ENCODE measurements at regions not wholly inside any gene's neighbourhood (a gene's known extent, or its start where the extent isn't known, plus 50 kb on each side); places are given as distances from the start of the nearest gene placed in this dataset.

- peak; percentile 38 to 51 for DNase-seq
Measured at GRCh38 chrX:115494161-115494560, 66.8 kb upstream of the PLS3 start.

DNA sequence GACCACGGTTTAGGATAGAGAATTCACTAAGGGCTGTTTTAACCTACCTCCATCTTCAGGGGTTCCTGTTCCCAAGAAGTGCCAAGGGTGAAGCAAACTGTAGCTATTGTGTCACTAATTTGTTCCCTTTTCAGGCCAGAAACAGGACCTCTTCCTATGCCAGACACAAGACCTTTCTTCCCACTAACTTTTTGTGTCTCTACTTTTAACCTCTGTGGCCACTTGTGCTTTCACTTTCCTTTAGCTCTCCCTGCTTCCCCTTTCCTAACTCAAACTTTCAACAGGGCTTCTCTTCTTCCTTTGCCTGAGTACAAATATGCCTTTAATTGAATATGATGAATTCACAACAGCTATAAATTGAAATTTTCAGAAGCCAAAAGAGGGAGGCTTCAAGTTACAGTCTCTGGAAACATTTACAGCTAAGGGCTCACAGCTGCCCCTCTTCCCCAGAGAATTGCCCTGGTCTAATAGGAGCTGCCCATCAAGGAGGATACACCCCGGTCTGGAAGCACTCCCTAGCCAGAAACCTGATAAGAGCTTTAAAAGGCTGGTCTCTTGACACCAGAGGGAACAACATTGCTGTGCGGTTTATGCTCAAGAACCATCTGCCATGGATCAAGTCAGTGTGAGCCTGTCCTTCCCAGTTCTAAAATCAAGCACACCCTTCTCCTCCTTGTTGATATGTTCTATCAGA lies 61.7 kb upstream of the PLS3 start:
- no peak for DNase-seq

- DNase-seq, result no peak
Measured at GRCh38 chrX:115503099-115503498, 57.9 kb upstream of the PLS3 start.

DNA sequence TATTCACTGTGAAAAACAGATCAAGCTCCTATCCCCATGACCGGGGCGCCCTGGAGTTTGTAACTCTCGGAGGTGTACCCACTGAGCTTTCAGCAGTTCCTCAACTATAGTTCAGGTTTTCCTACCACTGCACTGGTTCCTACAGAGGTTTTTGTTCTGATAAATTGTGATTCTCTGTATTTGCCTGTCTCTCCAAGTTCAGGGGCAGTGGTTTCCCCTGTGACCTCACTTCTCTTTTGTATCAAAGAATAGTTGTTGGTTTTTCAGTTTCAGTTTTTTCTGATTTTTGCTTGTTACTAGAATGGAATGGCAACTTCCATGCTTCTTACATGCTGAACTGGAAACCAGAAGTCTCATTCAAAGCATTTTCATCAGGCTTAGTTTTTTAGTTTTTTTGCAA lies 56.8 kb upstream of the PLS3 start:
- DNase-seq, result no peak
